ENCODE measurements at regions not wholly inside any gene's neighbourhood (a gene's known extent, or its start where the extent isn't known, plus 50 kb on each side); places are given as distances from the start of the nearest gene placed in this dataset.

DNA sequence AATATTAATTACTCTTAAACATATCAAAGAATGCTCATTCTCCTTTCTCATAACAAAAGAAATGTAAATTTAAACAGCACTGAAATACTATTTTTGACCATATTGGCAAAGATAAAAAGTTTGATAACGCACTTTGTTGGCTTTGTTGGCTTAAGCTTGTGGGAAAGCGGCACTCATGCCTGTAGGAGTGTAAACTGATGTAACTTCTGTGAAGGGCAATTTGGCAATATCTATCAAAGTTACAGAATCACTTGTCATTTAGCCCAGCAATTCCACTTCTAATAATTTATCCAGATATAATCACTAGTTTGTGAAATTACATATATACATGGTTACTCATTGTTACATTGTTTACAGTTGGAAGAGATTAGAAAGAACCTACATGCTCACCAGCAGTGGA is 96.3 kb upstream of the FOXN2 start:
- peak; percentile 26 for DNase-seq (ENCODE audit: low read depth)

DNA sequence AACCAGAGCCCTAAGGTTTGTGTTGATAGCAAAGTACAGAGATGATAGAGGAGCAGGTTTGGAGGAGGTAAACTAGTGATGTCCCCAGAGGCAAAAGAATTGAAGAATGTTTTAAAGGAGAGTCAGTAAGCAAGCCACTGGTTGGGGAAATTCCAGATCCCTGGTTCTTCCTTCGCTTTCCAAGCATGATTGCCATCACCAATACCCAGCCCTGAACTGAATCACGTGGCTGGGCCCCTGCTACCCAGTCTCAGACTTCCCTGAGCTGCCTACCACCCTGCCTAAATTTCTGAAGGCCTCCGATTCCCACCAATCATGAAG is 95.3 kb upstream of the FOXN2 start:
- TF ChIP-seq, protein P1, sequence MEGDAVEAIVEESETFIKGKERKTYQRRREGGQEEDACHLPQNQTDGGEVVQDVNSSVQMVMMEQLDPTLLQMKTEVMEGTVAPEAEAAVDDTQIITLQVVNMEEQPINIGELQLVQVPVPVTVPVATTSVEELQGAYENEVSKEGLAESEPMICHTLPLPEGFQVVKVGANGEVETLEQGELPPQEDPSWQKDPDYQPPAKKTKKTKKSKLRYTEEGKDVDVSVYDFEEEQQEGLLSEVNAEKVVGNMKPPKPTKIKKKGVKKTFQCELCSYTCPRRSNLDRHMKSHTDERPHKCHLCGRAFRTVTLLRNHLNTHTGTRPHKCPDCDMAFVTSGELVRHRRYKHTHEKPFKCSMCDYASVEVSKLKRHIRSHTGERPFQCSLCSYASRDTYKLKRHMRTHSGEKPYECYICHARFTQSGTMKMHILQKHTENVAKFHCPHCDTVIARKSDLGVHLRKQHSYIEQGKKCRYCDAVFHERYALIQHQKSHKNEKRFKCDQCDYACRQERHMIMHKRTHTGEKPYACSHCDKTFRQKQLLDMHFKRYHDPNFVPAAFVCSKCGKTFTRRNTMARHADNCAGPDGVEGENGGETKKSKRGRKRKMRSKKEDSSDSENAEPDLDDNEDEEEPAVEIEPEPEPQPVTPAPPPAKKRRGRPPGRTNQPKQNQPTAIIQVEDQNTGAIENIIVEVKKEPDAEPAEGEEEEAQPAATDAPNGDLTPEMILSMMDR (IDR thresholded peaks at IDR 0.05; ENCODE audit: insufficient read depth, low read length): no peak
- DNase-seq (ENCODE audit: low read depth): no peak
- H3K4me3 ChIP-seq (ENCODE audit: low read depth, low read length): no peak overlapping the region

More for the DNA sequence above, 96.3 kb upstream of the FOXN2 start:
- no peak overlapping the region for H3K4me3 ChIP-seq (ENCODE audit: low read depth, low read length)
- TF ChIP-seq, protein P1 (IDR thresholded peaks at IDR 0.05; ENCODE audit: insufficient read depth, low read length): no peak

DNA sequence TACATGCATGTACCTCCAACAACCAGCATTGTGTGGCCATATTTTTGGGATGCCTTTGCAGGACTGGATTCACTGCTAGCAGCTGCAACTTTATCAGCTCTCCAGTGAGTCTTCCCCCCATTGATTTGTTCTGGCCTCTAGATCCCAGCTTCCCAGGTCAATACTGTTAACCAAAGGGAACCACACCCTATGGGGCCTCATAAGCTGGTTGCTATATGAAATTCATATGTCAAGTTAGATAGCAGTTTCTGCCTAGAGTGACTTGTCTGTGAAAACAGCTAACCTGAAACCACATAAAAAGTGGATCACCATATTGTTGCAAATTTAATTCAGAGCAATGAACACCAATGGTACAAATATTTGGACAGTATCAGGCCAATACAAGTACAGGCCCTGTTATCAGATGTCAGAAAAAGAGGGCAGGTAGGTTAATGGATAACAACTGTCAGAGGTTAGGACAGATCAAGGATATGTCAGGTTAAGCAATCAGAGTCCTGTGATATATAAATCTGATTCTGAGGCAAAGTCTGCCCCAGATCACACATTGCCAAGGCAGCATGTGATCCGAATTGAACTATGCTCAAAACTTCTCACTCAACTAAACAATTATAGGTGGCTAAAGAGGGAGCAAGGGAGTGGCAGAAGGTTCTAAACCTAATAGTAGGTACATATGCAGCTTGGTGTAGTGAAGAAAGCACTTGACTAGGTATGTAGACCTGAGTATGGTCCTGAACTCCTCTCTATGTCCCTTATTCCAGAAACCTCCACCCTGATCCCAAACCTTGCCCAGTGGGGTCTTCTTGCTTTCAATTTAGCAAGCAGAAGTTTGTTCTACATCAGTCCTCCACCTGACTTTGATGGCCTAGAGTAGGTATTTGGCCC is 94.7 kb upstream of the FOXN2 start:
- TF ChIP-seq, protein P1 (IDR thresholded peaks at IDR 0.05; ENCODE audit: insufficient read depth, low read length): no peak
- no peak overlapping the region for H3K4me3 ChIP-seq (ENCODE audit: low read depth, low read length)
- DNase-seq (ENCODE audit: low read depth): no peak

DNA sequence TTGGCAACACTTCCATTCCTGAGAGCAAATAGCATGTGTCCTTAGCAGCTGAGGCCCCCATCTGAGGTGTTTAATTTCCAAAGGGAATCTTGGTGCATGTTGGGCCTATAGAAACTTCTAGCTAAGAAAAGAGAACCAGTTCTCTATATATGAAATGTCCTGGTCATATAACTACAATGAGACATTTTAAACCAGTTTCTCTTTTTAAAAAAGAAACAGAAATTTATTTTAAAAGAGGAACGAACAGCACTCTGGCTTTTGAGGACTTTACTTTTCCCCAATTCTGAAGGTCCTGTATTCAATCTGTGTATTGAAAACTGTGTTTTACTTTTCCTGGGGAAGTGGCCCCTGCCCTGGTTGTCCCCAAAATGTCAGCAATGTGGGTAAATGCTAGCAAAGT is 94.0 kb upstream of the FOXN2 start:
- TF ChIP-seq, protein P1 (IDR thresholded peaks at IDR 0.05; ENCODE audit: insufficient read depth, low read length): no peak
- DNase-seq (ENCODE audit: low read depth): no peak
- no peak overlapping the region for H3K4me3 ChIP-seq (ENCODE audit: low read depth, low read length)

DNA sequence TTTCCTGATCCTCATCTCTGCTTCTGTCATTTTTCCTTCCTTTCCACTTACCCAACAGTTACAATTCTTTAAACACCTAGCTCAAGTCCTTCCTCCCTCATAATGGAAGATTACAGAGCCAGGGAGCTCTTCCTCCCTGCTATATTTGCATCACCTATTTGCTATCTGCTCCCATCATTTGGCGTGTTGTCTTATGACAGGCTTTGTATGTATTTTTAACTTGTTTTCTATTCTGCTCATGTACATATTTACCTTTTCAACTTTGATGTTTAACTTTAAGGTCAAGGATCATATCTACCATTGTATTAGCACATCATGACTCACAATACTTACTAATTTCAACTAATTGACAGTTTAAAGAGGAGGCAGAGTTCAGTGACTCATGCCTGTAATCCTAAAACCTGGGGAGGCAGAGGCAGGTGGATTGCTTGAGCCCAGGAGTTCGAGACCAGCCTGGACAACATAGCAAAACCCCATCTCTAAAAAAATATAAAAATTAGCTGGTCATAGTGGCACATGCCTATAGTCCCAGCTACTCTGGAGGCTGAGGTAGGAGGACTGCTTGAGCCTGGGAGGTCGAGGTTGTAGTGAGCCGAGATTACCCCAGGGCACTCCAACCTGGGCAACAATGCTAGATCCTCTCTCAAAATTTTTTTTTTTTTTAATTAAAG is 92.5 kb upstream of the FOXN2 start:
- no peak overlapping the region for H3K4me3 ChIP-seq (ENCODE audit: low read depth, low read length)
- TF ChIP-seq, protein P1 (IDR thresholded peaks at IDR 0.05; ENCODE audit: insufficient read depth, low read length): no peak
- DNase-seq (ENCODE audit: low read depth): no peak

DNA sequence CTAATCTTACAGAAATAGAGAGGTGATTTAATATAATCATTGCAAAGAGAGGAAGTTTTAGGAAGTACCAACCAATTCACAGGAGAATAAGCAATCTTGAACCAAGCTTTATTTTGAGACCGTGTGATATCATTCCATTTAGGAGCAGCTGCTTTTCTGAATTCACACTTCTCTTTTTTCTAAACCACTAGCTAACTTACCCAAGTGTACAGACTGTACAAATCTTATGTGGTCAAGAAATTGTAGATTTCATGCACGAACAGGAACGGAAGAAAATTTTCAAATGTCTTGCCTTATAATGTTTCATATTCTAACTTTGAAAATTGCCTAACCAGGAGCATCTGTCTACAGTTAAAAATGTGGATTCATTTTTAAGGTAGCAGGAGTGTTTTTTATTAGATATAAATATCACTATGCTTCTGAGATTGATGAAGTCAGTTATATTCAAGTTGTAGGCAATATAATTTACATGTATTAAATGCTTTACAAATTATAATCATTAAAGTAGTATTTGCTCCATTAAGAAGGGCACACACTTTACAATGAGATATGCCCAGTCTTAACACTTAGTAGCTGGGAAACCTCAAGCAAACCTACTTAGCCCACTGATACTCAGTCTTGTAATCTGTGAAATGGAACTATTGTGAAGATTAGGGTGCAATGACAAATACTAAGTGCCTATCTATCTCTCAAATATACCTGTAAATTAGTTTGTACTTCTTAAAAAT is 86.7 kb upstream of the FOXN2 start:
- no peak overlapping the region for H3K4me3 ChIP-seq (ENCODE audit: low read depth, low read length)
- no peak for DNase-seq (ENCODE audit: low read depth)
- TF ChIP-seq, protein P1 (IDR thresholded peaks at IDR 0.05; ENCODE audit: insufficient read depth, low read length): no peak

Data from fibroblast of the aortic adventitia (primary cell).